ENCODE measurements at regions not wholly inside any gene's neighbourhood (a gene's known extent, or its start where the extent isn't known, plus 50 kb on each side); places are given as distances from the start of the nearest gene placed in this dataset.

- TF ChIP-seq RAD21 (IDR thresholded peaks at IDR 0.05; ENCODE audit: low read depth) (no peak), TEAD4 (IDR thresholded peaks at IDR 0.05) (no peak), YY1 (IDR thresholded peaks at IDR 0.05; ENCODE audit: low read depth) (no peak), EP300 (IDR thresholded peaks at IDR 0.05; ENCODE audit: borderline replicate concordance) (no peak)
These were observed 774.7 kb upstream of the NECTIN3 start for GRCh38 chr3:110296885-110297284.

Measured in Ishikawa (cell line).